ENCODE measurements at regions not wholly inside any gene's neighbourhood (a gene's known extent, or its start where the extent isn't known, plus 50 kb on each side); places are given as distances from the start of the nearest gene placed in this dataset.

DNA sequence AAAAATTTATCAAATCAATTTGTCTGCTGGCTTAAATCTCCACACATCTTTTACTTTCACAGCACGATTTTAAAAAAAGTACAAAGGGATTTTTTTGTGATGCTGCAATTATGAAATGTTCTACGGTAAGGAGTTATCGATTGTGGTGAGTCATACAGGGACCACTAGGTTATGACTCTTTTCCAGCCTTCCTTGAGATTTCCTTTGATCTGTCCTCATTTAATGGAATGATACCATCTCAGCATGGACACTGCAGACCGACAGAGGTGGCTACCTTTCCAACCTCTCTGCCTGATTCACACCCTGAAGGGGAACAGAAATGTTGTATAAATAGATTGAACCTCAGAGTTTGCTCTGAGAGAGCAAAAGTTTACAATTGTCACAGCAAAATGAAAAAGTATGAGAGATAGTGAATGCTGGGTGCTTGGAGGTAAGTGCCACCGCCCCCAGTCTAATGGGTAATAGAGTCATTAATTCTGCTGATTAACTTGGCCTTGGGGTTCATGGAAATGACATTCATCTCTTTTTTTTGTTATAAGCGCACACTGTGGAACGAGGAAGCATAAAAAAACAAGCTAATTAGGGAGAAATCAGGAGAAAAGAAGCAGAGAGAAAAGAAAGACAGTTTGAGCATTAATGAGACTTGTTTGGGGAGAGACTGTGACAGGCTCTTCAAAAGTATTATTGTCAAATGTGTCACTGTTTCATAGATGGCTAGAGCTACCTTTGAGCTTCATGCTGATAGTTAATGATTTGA lies 306.0 kb downstream of the RNF144B start:
- DNase-seq (ENCODE audit: low spot score) = no peak
- peaks cover 10% of the 10 kb centered on the region for H3K4me1 Mint-ChIP-seq (ENCODE audit: low read depth)
- no peak overlapping the region for H3K4me3 Mint-ChIP-seq (ENCODE audit: unreplicated experiment)
- no peak overlapping the region for H3K27ac Mint-ChIP-seq (ENCODE audit: unreplicated experiment)
- H3K9me3 Mint-ChIP-seq (ENCODE audit: low read depth) = no peaks in the 10 kb centered on the region
- TF ChIP-seq CTCF (IDR thresholded peaks at IDR 0.05) = no peak
- H3K36me3 Mint-ChIP-seq (ENCODE audit: low read depth) = no peaks in the 10 kb centered on the region
- no peaks in the 10 kb centered on the region for H3K27me3 Mint-ChIP-seq (ENCODE audit: low read depth)

- no peaks in the 10 kb centered on the region for H3K36me3 Mint-ChIP-seq (ENCODE audit: low read depth)
- no peak overlapping the region for H3K4me3 Mint-ChIP-seq (ENCODE audit: unreplicated experiment)
- H3K4me1 Mint-ChIP-seq (ENCODE audit: low read depth) = peaks cover 10% of the 10 kb centered on the region
- H3K27ac Mint-ChIP-seq (ENCODE audit: unreplicated experiment) = no peak overlapping the region
- no peak for DNase-seq (ENCODE audit: low spot score)
- H3K27me3 Mint-ChIP-seq (ENCODE audit: low read depth) = no peaks in the 10 kb centered on the region
- H3K9me3 Mint-ChIP-seq (ENCODE audit: low read depth) = no peaks in the 10 kb centered on the region
- no peak for TF ChIP-seq CTCF (IDR thresholded peaks at IDR 0.05)
Measured at GRCh38 chr6:18693881-18694280, 306.7 kb downstream of the RNF144B start.

DNA sequence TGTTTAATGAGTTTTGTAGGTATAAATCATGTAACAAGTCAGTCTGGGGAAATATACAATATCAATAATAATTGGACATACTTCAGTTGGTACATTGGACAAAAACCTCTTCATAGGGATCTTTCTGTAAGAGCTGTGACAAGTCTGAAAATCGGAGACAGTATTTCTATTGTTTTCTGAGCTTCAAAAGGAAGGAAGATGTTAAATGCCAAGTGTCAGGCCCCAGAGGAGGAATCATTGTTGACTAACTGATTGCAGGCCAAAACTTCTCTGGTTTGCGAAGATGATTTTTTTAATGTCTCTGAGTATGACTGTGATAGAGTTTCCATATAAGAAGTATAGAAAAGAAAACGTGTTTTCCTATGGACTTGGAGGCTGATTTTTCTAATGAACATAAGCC lies 316.4 kb downstream of the RNF144B start:
- Mint-ChIP-seq H3K27ac (ENCODE audit: unreplicated experiment) (no peak overlapping the region), H3K9me3 (ENCODE audit: low read depth) (peaks cover 15% of the 10 kb centered on the region), H3K36me3 (ENCODE audit: low read depth) (peaks cover 2% of the 10 kb centered on the region), H3K4me3 (ENCODE audit: unreplicated experiment) (no peak overlapping the region), H3K27me3 (ENCODE audit: low read depth) (no peaks in the 10 kb centered on the region), H3K4me1 (ENCODE audit: low read depth) (no peaks in the 10 kb centered on the region)
- TF ChIP-seq CTCF (IDR thresholded peaks at IDR 0.05) = no peak
- no peak for DNase-seq (ENCODE audit: low spot score)

DNA sequence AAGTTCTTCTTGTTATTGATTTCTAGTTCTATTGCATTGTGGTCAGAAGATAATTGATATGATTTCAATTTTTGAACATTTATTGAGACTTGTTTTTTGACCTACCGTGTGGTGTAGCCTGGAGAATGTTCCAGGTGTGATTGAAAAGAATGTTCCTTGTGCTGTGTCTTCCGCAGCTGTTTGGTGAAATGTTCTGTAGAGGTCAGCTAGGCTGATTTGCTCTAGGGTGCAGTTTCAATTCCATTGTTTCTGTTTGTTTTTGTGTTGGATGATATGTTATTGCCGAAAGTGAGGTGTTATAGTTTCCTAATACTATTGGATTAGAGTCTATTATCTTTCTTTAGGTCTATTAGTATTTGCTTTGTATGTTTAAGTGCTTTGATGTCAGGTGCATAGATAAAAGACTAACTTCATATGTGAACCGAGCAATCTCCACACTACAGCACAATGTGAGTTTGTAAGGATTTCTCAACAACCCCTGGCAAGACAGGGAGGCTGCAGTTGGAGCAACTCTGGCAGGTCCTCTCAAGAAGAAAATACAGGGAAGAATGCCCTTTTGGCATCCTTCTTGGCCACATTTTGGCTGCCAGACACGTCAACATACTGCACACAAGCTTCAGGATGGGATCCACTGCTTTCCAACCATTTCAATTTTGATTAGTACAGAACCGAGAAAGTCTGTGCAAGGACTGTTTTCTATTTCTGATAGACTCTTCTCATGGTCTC lies 320.7 kb downstream of the RNF144B start:
- TF ChIP-seq CTCF (IDR thresholded peaks at IDR 0.05) = no peak
- H3K27me3 Mint-ChIP-seq (ENCODE audit: low read depth) = peaks cover 3% of the 10 kb centered on the region
- DNase-seq (ENCODE audit: low spot score) = no peak
- no peaks in the 10 kb centered on the region for H3K4me1 Mint-ChIP-seq (ENCODE audit: low read depth)
- H3K36me3 Mint-ChIP-seq (ENCODE audit: low read depth) = peaks cover 2% of the 10 kb centered on the region
- no peak overlapping the region for H3K27ac Mint-ChIP-seq (ENCODE audit: unreplicated experiment)
- H3K9me3 Mint-ChIP-seq (ENCODE audit: low read depth) = peaks cover 11% of the 10 kb centered on the region
- H3K4me3 Mint-ChIP-seq (ENCODE audit: unreplicated experiment) = no peak overlapping the region

DNA sequence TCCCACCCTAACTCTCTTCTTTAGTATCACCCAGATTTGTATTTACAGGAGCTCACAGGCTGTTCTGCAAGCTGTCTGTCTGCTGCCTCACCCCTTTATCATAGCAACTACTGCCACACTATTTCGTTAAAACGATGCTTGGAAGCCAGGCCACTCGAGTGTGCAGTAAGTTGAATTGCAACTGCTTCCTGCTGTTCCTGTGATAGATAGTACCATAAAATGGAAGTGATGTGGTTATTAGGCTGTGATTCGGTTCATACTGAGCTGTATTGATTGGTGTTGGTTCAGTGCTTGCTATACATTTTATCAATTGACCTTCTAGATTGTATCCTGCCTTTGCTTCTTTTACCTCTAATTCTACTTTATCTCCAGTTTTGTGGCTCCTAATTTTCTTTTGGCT lies 325.4 kb downstream of the RNF144B start:
- no peaks in the 10 kb centered on the region for H3K36me3 Mint-ChIP-seq (ENCODE audit: low read depth)
- no peaks in the 10 kb centered on the region for H3K9me3 Mint-ChIP-seq (ENCODE audit: low read depth)
- H3K27me3 Mint-ChIP-seq (ENCODE audit: low read depth) = peaks cover 3% of the 10 kb centered on the region
- H3K27ac Mint-ChIP-seq (ENCODE audit: unreplicated experiment) = no peak overlapping the region
- no peak for DNase-seq (ENCODE audit: low spot score)
- TF ChIP-seq CTCF (IDR thresholded peaks at IDR 0.05) = no peak
- H3K4me3 Mint-ChIP-seq (ENCODE audit: unreplicated experiment) = no peak overlapping the region
- H3K4me1 Mint-ChIP-seq (ENCODE audit: low read depth) = no peaks in the 10 kb centered on the region
